Natural killer cell (primary cell): ENCODE measurements at regions not wholly inside any gene's neighbourhood (a gene's known extent, or its start where the extent isn't known, plus 50 kb on each side); places are given as distances from the start of the nearest gene placed in this dataset.

Experiments
- ATAC-seq, 3 donors: fragments of 150-1000 bp in 2 of 3; fragments of 200-7000 bp in 1 of 3; cut with Tn5 transposase; 1 replicate in 1 of 3; 2 replicates in 2 of 3; pipeline ENCODE4 v1.10.0; 2021; ENCODE audit warnings: mild to moderate bottlenecking in 2 of 3, moderate library complexity in 2 of 3
- DNase-seq, 2 donors: peaks; one replicate each; pipeline versions ENCODE4 v3.0.0 to v3.0.0-alpha.2; 2013 to 2021; ENCODE audit warnings: mixed read lengths in 1 of 2
- H3K27ac ChIP-seq: one replicate; pipeline ENCODE4 v1.5.1; 2013; ENCODE audit warnings: mild to moderate bottlenecking, low read length
- H3K27me3 ChIP-seq: one replicate; pipeline ENCODE4 v1.6.1; 2013; ENCODE audit warnings: low read length; ENCODE audit not compliant: control insufficient read depth, insufficient read depth
- H3K36me3 ChIP-seq: one replicate; pipeline ENCODE4 v1.6.1; 2013; ENCODE audit warnings: low read length; ENCODE audit not compliant: control insufficient read depth, insufficient read depth
- H3K4me1 ChIP-seq: one replicate; pipeline ENCODE4 v1.6.1; 2013; ENCODE audit warnings: low read length; ENCODE audit not compliant: control insufficient read depth, insufficient read depth
- H3K4me3 ChIP-seq: one replicate; pipeline ENCODE4 v1.5.1; 2013; ENCODE audit warnings: low read length
- H3K9me3 ChIP-seq: one replicate; pipeline ENCODE4 v1.6.1; 2013; ENCODE audit warnings: low read length; ENCODE audit not compliant: control insufficient read depth, insufficient read depth
- H3K27ac Mint-ChIP-seq, 2 donors: one replicate each; pipeline ENCODE4 v1.8.0; 2022; ENCODE audit warnings: mild to moderate bottlenecking in 2 of 2, mixed read lengths in 2 of 2, moderate library complexity in 1 of 2
- H3K27me3 Mint-ChIP-seq, 2 donors: one replicate each; pipeline ENCODE4 v1.8.0; 2022; ENCODE audit warnings: low read depth in 2 of 2, mixed read lengths in 2 of 2
- H3K36me3 Mint-ChIP-seq: one replicate; pipeline ENCODE4 v1.8.0; 2022; ENCODE audit warnings: mixed read lengths
- H3K4me1 Mint-ChIP-seq, 2 donors: one replicate each; pipeline ENCODE4 v1.8.0; 2022; ENCODE audit warnings: mixed read lengths in 2 of 2
- H3K4me3 Mint-ChIP-seq: one replicate; pipeline ENCODE4 v1.8.0; 2022; ENCODE audit warnings: mild to moderate bottlenecking, moderate library complexity, mixed read lengths
- H3K9me3 Mint-ChIP-seq, 2 donors: one replicate each; pipeline ENCODE4 v1.8.0; 2022; ENCODE audit warnings: mixed read lengths in 2 of 2
- CTCF ChIP-seq: fragments of 200-600 bp; IDR thresholded peaks from one replicate; pipeline ENCODE4 v1.8.0; 2022; ENCODE audit warnings: antibody characterized with exemption
- WGBS: methylation state at CpG from one replicate; pipeline ENCODE4 v1.1.7; 2013; ENCODE audit warnings: missing lambda C conversion rate; ENCODE audit not compliant: insufficient coverage; 5-methylcytosine and 5-hydroxymethylcytosine counted together
- intact Hi-C: fragments of 100-400 bp; cut with micrococcal nuclease; formaldehyde crosslinking; loops from one replicate; pipeline ENCODE4 v1.14.2; 2022

GRCh38 chr4:151882072-151882803 lies 121.4 kb upstream of the GATB start:
- peaks cover 3% of the 10 kb centered on the region for H3K9me3 ChIP-seq
- Mint-ChIP-seq H3K4me1 (no peaks in the 10 kb centered on the region), H3K27me3 (peaks cover 0 to 7% of the 10 kb centered on the region in 2 donors), H3K27ac (no peak overlapping the region), H3K4me3 (no peak overlapping the region), H3K36me3 (no peaks in the 10 kb centered on the region), H3K9me3 (no peaks in the 10 kb centered on the region)
- no peak for TF ChIP-seq CTCF
- no peaks in the 10 kb centered on the region for H3K27me3 ChIP-seq
- no peak for ATAC-seq
- 71% methylated on average over 9 of the region's 9 CpGs for WGBS
- H3K4me3 ChIP-seq, result no peak overlapping the region
- no peaks in the 10 kb centered on the region for H3K4me1 ChIP-seq
- H3K27ac ChIP-seq, result no peak overlapping the region
- intact Hi-C loops, result no loop called here
- no peak for DNase-seq
- no peaks in the 10 kb centered on the region for H3K36me3 ChIP-seq

- no peaks in the 10 kb centered on the region for H3K4me1 Mint-ChIP-seq
- WGBS, result 86% methylated on average over 11 of the region's 11 CpGs
- H3K27me3 ChIP-seq, result no peaks in the 10 kb centered on the region
- H3K27ac Mint-ChIP-seq, result no peak overlapping the region
- H3K4me3 ChIP-seq, result no peak overlapping the region
- ATAC-seq (no peak), DNase-seq (no peak)
- no peaks in the 10 kb centered on the region for H3K36me3 Mint-ChIP-seq
- no peaks in the 10 kb centered on the region for H3K36me3 ChIP-seq
- H3K9me3 Mint-ChIP-seq, result no peaks in the 10 kb centered on the region
- no peak overlapping the region for H3K4me3 Mint-ChIP-seq
- no peak for TF ChIP-seq CTCF
- H3K4me1 ChIP-seq, result no peaks in the 10 kb centered on the region
- no peak overlapping the region for H3K27ac ChIP-seq
- no peaks in the 10 kb centered on the region for H3K9me3 ChIP-seq
- H3K27me3 Mint-ChIP-seq, result peaks cover 0 to 7% of the 10 kb centered on the region in 2 donors
- intact Hi-C loops, result no loop called here
Observed at GRCh38 chr4:151879705-151880445, 119.1 kb upstream of the GATB start.

- Histone ChIP-seq H3K36me3 (no peaks in the 10 kb centered on the region), H3K4me3 (no peak overlapping the region), H3K4me1 (no peaks in the 10 kb centered on the region), H3K27ac (no peak overlapping the region), H3K9me3 (no peaks in the 10 kb centered on the region), H3K27me3 (no peaks in the 10 kb centered on the region)
- Mint-ChIP-seq H3K4me1 (no peaks in the 10 kb centered on the region), H3K36me3 (no peaks in the 10 kb centered on the region), H3K4me3 (no peak overlapping the region), H3K27ac (no peak overlapping the region), H3K27me3 (peaks cover 15 to 17% of the 10 kb centered on the region in 2 donors), H3K9me3 (peaks cover 0 to 2% of the 10 kb centered on the region in 2 donors)
- ATAC-seq (no peak), DNase-seq (no peak)
- TF ChIP-seq CTCF, result no peak
- WGBS, result 75% methylated on average over 3 of the region's 3 CpGs
- intact Hi-C loops, result no loop called here
Observed at GRCh38 chr4:151876381-151876988, 115.7 kb upstream of the GATB start.
